Posterior cingulate gyrus (tissue), 11 donors: ENCODE measurements at regions not wholly inside any gene's neighbourhood (a gene's known extent, or its start where the extent isn't known, plus 50 kb on each side); places are given as distances from the start of the nearest gene placed in this dataset.
A peak's percentile ranks its signal among the peaks of the same experiment; 100 is the strongest.
"Not testable (repeated sequence)": the region's sequence is repeated elsewhere in the genome, so short reads cannot be mapped to it uniquely, and the experiment has no call there.

ENCODE experiments used
- DNase-seq, 10 donors: peaks; one replicate each; pipeline versions ENCODE4 v3.0.0 to v3.0.0-alpha.2; 2020 to 2021; ENCODE audit warnings: mixed read lengths in 3 of 10
- intact Hi-C: fragments of 100-400 bp; cut with DNase I; formaldehyde crosslinking; loops from one replicate; pipeline ENCODE4 v1.15.1; 2023

DNA sequence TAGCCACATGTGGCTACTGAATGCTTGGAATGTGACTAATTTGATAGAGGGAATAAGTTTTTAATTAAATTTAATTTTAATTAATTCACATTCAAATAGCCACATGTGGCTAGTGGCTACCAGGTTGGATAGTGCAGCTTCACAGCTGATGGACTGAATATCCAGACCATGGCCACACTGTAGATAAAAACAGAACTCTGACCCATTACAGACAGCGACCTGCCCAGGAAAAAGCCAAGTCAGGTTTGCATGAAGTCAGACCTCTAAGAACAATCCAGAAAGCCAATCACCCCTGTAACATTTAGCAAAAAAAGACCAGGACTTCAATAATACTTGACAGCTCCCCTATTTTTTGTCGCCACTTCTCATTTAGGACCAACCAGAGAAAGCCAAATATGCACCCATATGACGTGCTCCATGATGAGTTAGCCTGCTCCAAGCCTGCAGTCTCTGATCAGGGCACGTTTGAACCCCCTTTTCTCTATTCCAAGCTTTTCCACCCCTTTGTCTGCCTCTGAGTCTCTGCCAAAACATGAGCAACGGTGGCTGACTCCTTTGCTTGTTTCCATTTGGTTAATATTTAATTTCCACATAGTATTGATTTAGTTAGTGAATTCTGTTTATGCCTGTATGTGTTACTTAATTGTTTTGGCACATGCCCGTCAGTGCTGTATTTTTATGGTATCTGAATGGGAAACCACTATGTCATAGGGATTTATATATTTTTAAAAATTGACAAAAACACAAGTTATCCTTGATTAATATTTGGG lies 636.3 kb downstream of the UTRN start:
- intact Hi-C loops, result no loop called here
- DNase-seq, result no peak

DNA sequence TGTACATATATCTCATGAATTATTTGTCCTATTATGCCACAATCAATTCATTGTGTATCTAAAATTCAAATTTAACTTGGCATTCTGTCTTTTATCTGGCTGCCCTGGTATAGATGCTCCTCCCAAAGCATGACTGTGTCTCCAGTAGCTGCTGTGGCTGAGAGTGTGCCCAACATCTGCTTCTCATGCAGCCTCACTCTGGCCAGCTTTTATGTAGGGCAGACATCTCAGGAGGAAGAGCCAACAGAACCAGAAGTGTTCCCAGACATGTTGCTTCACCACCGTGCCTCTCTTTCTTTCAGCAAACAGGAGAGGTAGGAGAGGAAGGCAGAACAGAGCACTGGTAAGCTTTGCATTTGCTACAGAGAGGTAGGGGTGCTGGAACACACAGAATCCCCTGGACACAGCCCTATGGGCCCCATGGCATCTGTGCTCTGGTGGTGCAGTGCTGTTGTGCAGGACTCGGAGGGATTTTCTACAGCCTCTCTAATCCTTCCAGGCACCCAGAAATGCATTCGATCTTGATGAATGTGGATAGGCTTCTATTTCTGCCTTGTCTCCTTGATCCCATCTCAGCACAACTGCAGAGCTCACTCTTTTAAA lies 637.1 kb downstream of the UTRN start:
- intact Hi-C loops, result no loop called here
- peak in 6 of 10 donors; percentile 5 to 83 (median 59) for DNase-seq

DNA sequence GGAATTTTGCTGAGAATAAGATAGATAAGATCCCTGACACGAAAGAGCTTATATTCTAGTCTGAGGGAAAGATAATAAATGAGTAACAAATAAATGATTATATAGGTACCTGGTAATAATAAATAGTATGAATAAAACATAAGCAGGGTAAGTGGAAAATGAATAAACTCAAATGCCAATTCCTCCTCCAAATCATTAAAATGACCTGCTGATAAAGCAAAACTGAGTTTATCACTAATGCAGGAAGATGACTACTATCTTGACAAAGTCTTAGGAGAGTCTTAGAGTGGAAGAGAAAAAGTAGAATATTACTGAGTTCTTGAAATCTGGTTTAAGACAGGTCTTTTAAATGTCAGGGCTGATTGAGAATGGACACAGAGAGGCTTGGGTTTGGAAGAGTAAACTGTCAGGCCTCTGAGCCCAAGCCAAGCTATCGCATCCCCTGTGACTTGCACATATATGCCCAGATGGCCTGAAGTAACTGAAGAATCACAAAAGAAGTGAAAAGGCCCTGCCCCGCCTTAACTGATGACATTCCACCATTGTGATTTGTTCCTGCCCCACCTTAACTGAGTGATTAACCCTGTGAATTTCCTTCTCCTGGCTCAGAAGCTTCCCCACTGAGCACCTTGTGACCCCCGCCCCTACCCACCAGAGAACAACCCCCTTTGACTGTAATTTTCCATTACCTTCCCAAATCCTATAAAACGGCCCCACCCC lies 637.8 kb downstream of the UTRN start:
- intact Hi-C loops, result not testable (repeated sequence)

GRCh38 chr6:144923491-144923787 lies 638.3 kb downstream of the UTRN start:
- DNase-seq, intact Hi-C loops: not testable (repeated sequence)

More for the DNA sequence above, 637.8 kb downstream of the UTRN start:
- not testable (repeated sequence) for DNase-seq

DNA sequence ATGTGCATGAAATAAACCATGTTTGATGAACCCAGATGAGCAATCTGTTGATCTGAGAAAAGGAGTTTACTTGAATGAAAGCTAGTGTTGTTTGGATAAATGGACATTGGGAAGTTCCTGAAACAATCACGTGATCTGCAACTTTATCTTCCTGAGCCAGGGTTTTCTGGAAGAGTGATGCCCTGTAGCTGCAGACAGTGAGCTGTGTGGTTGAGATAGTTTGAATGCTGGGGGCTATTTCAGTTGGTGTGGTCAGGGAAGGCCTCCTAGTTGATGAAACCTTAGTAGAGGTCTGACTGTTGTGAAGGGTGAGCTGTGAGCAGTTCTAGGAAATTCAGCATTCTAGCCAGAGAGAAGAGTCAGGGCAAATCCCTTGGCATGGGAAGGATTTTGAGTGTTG lies 643.7 kb downstream of the UTRN start:
- intact Hi-C loops, result no loop called here
- no peak for DNase-seq

DNA sequence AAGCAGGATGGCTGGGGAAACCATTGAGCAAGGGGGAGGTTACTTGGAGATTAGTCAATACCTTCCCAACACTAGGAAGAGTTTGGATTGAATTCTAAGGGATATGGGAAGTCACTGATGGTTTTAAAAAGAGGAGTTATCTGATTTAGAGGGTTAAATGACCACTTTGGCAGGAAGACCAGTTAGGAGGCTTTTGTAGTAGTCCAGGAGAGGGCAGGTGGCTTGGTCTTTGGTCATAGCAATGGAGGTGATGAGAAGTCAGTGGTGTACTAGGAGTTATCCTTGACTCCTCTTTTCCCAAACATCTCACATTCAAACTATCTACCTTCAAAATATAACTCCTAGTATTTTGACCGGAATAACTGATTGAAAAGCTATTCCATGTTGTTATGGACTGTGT lies 644.1 kb downstream of the UTRN start:
- no peak for DNase-seq
- intact Hi-C loops, result no loop called here

- intact Hi-C loops, result loop anchor here (5.0 kb wide), 1 partner anchor 349 kb away; no protein-coding TSS in a partner anchor
- DNase-seq, result peak in 4 of 10 donors; percentile 13 to 24 (median 18)
Observed at GRCh38 chr6:144931172-144932035, 646.3 kb downstream of the UTRN start.

- intact Hi-C loops, result loop anchor here (5.0 kb wide), 1 partner anchor 350 kb away; no protein-coding TSS in a partner anchor
- DNase-seq, result no peak
Observed at GRCh38 chr6:144932621-144933020, 647.5 kb downstream of the UTRN start.

GRCh38 chr6:144935181-144935580 lies 650.0 kb downstream of the UTRN start:
- DNase-seq, result no peak
- intact Hi-C loops, result no loop called here

DNA sequence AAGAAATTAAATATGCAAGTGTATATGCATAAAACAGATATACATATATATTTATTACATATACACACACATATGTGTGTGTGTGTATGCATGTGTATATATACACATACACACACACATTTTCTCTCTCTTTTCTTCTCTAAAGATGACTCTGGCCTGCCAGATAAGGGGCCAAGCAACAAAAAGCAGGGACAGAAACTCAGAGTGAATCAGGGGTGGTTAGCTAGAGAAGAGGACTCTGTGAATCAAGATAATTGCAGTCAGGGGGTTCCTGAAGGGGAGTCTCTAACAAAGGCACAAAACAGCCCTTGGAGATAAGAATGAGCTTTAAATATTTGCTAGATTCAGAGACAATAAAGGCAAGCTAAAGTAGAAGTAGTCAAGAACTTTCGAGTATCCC lies 650.5 kb downstream of the UTRN start:
- intact Hi-C loops, result no loop called here
- DNase-seq, result no peak

- intact Hi-C loops, result no loop called here
- no peak for DNase-seq
Observed at GRCh38 chr6:144936764-144937163, 651.6 kb downstream of the UTRN start.

- DNase-seq, result no peak
- intact Hi-C loops, result no loop called here
Observed at GRCh38 chr6:144939921-144940320, 654.8 kb downstream of the UTRN start.

DNA sequence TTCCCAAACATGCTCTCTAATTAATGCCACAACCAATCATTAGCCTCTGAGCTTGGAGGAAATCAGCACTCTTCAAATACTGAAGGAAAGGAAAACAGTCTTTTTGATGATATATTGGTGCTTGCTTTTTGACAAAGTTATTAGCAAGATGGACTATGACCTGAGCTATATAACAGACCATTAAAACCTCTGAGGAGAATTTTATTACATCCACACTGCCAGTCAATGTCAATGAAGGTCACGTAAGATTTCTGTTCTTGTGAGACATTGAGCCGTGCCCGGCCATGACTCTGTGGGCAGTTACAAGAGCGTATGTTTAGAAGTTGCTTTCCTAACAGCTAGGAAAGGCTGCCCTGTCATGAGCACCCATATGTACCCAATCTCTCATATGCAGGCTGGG lies 659.0 kb downstream of the UTRN start:
- intact Hi-C loops, result no loop called here
- DNase-seq, result no peak

GRCh38 chr6:144947398-144947976 lies 662.4 kb downstream of the UTRN start:
- intact Hi-C loops, result no loop called here
- no peak for DNase-seq

DNA sequence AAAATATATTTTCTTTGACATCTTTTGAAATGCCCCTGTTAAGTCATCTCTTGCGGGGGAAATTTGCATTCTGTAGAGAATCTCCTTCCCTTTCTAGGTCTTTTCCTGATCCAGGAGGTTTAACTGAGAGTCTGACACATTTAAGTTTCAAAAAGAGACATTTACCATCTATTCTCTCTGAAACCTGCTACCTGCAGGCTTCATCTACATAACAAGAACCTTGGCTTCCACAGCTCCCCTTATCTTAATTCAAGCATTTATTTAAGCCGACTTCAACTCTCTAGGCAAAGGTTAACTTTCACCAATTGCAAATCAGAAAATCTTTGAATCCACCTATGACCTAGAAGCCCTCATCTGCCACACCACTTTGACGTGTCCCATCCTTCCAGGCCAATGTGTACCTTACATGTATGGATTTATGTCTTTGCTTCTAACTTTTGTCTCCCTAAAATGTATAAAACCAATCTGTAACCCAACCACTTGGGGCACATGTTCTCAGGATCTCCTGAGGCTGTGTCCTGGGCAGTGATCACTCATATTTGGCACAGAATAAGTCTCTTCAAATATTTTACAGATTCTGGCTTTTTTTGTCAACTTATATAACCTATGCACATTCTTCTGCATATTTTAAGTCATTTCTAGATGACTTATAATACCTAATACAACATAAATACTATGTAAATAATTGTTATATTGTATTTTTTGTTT lies 666.7 kb downstream of the UTRN start:
- no peak for DNase-seq

DNA sequence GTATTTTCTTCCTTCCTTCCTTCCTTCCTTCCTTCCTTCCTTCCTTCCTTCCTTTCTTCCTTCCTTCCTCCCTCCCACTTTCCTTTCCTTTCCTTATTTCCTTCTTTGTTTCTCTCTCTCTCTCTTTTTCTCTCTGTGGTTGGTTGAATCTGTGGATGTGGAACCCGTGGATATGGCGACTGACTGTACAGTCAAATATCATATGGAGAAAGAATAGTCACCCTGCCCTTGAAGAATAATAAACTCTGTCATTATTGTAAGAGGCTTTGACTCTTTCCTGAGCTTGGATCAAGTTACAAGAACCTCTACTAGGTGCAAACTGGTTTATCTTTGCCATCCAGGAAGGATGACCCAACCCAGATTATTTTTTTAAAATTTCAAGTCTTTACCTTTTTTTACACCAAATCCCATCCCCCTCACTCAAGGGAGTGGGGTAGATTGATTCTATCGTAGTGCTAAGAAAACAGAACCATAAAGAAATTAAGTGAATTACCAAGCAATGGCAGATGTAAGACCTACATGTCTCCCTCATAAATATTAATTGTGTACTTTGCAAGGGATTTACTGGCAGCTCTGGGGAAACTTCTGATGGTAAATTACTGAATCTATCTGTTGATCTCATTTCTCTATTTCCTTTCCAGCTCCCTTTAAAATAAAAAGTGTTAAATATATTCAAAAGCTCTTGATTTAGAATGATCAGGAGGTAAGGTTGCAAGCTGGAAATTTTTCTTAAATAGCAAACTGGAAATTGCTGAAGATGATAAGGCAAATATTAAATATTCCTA lies 667.5 kb downstream of the UTRN start:
- intact Hi-C loops, result no loop called here
- no peak for DNase-seq

More for the DNA sequence above, 666.7 kb downstream of the UTRN start:
- intact Hi-C loops, result no loop called here

DNA sequence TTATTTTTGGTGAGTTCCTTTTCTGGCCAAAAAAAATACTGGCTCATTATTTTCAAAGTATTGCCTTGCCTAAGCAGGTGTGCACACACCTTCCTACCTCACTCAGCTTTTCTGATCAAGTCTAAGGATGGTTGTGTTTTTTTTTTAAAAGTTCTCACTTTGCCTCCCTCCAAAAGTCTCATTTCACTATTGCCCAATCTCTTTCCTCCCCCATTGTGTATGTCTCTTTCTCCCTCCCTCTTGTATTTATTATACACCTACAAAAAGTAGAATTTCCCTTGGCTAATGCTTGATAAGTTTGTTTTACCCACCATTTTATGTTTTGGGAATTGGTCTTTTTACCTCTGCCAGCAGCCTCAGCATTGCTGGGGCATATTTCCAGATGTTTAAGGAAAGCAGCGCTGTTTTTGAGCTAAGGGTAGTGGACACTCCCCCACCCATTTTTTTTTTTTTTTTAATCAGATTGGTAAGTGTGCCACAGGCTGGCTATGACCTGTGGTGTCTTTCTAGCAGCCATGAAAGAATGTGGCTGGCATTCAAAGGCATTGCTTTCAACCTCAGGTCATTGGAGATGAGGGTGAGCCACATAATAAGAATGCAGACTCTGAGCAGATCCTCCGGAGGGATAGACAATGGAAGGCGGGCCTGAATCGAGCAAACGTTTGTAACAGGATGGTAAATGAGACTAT lies 668.6 kb downstream of the UTRN start:
- intact Hi-C loops, result no loop called here
- no peak for DNase-seq

- intact Hi-C loops, result no loop called here
- no peak for DNase-seq
Observed at GRCh38 chr6:144954241-144954556, 669.1 kb downstream of the UTRN start.
